ENCODE measurements at regions not wholly inside any gene's neighbourhood (a gene's known extent, or its start where the extent isn't known, plus 50 kb on each side); places are given as distances from the start of the nearest gene placed in this dataset.

DNA sequence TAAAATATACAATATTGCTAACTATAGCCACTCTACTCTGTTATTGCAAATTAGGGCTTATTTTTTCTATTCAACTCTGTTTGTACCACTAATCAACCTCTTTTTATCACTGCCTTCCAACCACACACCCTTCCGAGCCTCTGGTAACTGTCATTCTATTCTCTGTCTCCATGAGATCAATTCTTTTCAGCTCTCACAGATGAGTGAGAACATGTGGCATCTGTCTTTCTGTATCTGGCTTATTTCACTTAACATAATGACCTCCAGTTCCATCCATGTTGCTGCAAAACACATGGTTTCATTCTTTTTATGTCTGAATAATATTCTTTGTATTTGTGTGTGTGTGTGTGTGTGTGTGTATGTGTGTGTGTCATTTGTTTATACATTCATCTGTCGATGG lies 350.1 kb upstream of the DACH1 start:
- DNase-seq, result no peak
- TF ChIP-seq, protein P1, sequence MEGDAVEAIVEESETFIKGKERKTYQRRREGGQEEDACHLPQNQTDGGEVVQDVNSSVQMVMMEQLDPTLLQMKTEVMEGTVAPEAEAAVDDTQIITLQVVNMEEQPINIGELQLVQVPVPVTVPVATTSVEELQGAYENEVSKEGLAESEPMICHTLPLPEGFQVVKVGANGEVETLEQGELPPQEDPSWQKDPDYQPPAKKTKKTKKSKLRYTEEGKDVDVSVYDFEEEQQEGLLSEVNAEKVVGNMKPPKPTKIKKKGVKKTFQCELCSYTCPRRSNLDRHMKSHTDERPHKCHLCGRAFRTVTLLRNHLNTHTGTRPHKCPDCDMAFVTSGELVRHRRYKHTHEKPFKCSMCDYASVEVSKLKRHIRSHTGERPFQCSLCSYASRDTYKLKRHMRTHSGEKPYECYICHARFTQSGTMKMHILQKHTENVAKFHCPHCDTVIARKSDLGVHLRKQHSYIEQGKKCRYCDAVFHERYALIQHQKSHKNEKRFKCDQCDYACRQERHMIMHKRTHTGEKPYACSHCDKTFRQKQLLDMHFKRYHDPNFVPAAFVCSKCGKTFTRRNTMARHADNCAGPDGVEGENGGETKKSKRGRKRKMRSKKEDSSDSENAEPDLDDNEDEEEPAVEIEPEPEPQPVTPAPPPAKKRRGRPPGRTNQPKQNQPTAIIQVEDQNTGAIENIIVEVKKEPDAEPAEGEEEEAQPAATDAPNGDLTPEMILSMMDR (IDR thresholded peaks at IDR 0.05; ENCODE audit: insufficient read depth in 1 of 2, low read depth in 1 of 2, low read length in 1 of 2, severe bottlenecking in 1 of 2, unreplicated experiment in 1 of 2), result no peak
- H3K36me3 ChIP-seq (ENCODE audit: control insufficient read depth, insufficient read depth, low read length), result no peaks in the 10 kb centered on the region
- Mint-ChIP-seq H3K36me3 (ENCODE audit: insufficient read depth, unreplicated experiment) (no peaks in the 10 kb centered on the region), H3K4me1 (ENCODE audit: low read depth, unreplicated experiment) (no peaks in the 10 kb centered on the region), H3K27ac (ENCODE audit: unreplicated experiment) (no peak overlapping the region), H3K9me3 (ENCODE audit: unreplicated experiment) (no peaks in the 10 kb centered on the region), H3K4me3 (ENCODE audit: unreplicated experiment) (no peak overlapping the region), H3K27me3 (ENCODE audit: insufficient read depth, unreplicated experiment) (peaks cover 11% of the 10 kb centered on the region)
- H3K9me3 ChIP-seq, result no peaks in the 10 kb centered on the region
- no peaks in the 10 kb centered on the region for H3K27me3 ChIP-seq (replicated peaks; ENCODE audit: control insufficient read depth, insufficient read depth, low read length)
- BruUV-seq (replicated peaks), result no TSS peak
- no peaks in the 10 kb centered on the region for H3K4me1 ChIP-seq
- ChIA-PET CTCF (no interaction called here), POLR2A (no interaction called here)
- intact Hi-C loops (cut with micrococcal nuclease; ENCODE audit: unreplicated experiment), result no loop called here
- H3K4me3 ChIP-seq (ENCODE audit: low read depth, low read length), result no peak overlapping the region

DNA sequence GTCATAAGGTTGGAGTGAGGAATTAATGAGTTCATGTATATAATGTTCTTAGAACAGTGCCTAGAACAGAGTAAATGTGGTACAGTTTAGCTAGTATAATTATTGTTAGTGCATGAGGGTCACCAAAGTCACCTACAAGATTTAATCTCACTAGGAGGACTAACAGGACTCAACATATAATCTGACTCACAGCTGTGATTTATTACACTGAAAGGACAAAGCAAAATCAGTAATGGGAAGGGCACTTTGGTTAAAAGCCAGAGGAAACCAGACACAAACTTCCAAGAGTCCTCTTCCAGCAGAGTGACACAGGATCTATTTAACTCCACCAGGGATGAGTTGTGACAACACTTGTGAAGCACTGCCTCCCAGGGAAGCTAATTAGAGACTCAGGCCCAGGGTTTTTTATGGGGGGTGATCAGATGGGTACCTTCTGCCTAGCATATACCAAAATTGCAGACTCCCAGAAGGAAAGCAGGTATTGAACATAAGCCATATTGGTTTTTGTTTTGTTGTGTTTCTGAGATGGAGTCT lies 341.2 kb upstream of the DACH1 start:
- intact Hi-C loops (cut with micrococcal nuclease; ENCODE audit: unreplicated experiment), result no loop called here
- POLR2A ChIA-PET, result no interaction called here
- Mint-ChIP-seq H3K27me3 (ENCODE audit: insufficient read depth, unreplicated experiment) (peaks cover 7% of the 10 kb centered on the region), H3K4me1 (ENCODE audit: low read depth, unreplicated experiment) (no peaks in the 10 kb centered on the region), H3K27ac (ENCODE audit: unreplicated experiment) (no peak overlapping the region), H3K4me3 (ENCODE audit: unreplicated experiment) (no peak overlapping the region), H3K9me3 (ENCODE audit: unreplicated experiment) (no peaks in the 10 kb centered on the region), H3K36me3 (ENCODE audit: insufficient read depth, unreplicated experiment) (no peaks in the 10 kb centered on the region)
- no TSS peak for BruUV-seq (replicated peaks)
- Histone ChIP-seq H3K27me3 (replicated peaks; ENCODE audit: control insufficient read depth, insufficient read depth, low read length) (no peaks in the 10 kb centered on the region), H3K36me3 (ENCODE audit: control insufficient read depth, insufficient read depth, low read length) (no peaks in the 10 kb centered on the region), H3K4me1 (no peaks in the 10 kb centered on the region), H3K9me3 (no peaks in the 10 kb centered on the region), H3K4me3 (ENCODE audit: low read depth, low read length) (no peak overlapping the region)
- DNase-seq, result no peak
- CTCF ChIA-PET, result no interaction called here
- TF ChIP-seq, protein P1 (IDR thresholded peaks at IDR 0.05; ENCODE audit: insufficient read depth in 1 of 2, low read depth in 1 of 2, low read length in 1 of 2, severe bottlenecking in 1 of 2, unreplicated experiment in 1 of 2), result no peak

DNA sequence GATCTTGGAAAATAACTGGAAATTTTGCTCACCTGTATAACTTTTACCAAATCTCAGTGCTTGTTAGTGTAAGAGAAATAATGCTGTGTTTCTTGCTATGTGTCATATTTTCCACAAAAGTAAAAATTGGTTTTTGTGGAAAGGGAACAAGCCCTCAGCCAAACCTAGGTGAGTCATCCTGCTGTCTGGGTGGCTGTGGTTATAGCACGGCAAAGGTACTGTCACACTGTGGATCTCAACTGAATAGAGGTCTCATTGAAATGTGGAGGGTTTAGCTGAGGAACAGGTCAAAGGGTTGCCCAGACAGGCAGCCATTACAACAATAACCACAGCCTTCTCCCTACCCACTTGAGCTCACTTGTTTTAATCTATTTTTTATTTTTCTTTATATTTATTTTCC lies 338.8 kb upstream of the DACH1 start:
- ChIA-PET CTCF (no interaction called here), POLR2A (no interaction called here)
- Histone ChIP-seq H3K4me3 (ENCODE audit: low read depth, low read length) (no peak overlapping the region), H3K36me3 (ENCODE audit: control insufficient read depth, insufficient read depth, low read length) (no peaks in the 10 kb centered on the region), H3K9me3 (no peaks in the 10 kb centered on the region), H3K27me3 (replicated peaks; ENCODE audit: control insufficient read depth, insufficient read depth, low read length) (no peaks in the 10 kb centered on the region), H3K4me1 (no peaks in the 10 kb centered on the region)
- H3K27ac Mint-ChIP-seq (ENCODE audit: unreplicated experiment), result no peak overlapping the region
- peaks cover 4% of the 10 kb centered on the region for H3K27me3 Mint-ChIP-seq (ENCODE audit: insufficient read depth, unreplicated experiment)
- TF ChIP-seq, protein P1 (IDR thresholded peaks at IDR 0.05; ENCODE audit: insufficient read depth in 1 of 2, low read depth in 1 of 2, low read length in 1 of 2, severe bottlenecking in 1 of 2, unreplicated experiment in 1 of 2), result no peak
- H3K4me1 Mint-ChIP-seq (ENCODE audit: low read depth, unreplicated experiment), result no peaks in the 10 kb centered on the region
- intact Hi-C loops (cut with micrococcal nuclease; ENCODE audit: unreplicated experiment), result no loop called here
- H3K9me3 Mint-ChIP-seq (ENCODE audit: unreplicated experiment), result no peaks in the 10 kb centered on the region
- no peaks in the 10 kb centered on the region for H3K36me3 Mint-ChIP-seq (ENCODE audit: insufficient read depth, unreplicated experiment)
- no TSS peak for BruUV-seq (replicated peaks)
- no peak for DNase-seq
- H3K4me3 Mint-ChIP-seq (ENCODE audit: unreplicated experiment), result no peak overlapping the region
